Panc1 (cell line): ENCODE measurements at regions not wholly inside any gene's neighbourhood (a gene's known extent, or its start where the extent isn't known, plus 50 kb on each side); places are given as distances from the start of the nearest gene placed in this dataset.

Source experiments
- ATAC-seq: fragments of 200-7000 bp; cut with Tn5 transposase; 2 replicates; pipeline ENCODE4 v1.9.1; 2020; ENCODE audit warnings: mild to moderate bottlenecking, moderate library complexity
- BruUV-seq: library from RNA; stranded (reverse); fragments of 400-500 nt; replicated peaks from 2 replicates; lab custom pipeline; 2021; lab: Mats Ljungman, UMichigan
- CTCF ChIA-PET: fragments of 300-600 bp; sonication (Branson Sonifier 250); formaldehyde crosslinking; loops from one replicate; lab custom pipeline; 2022; ENCODE audit warnings: antibody characterized with exemption; lab: Charles Lee
- POLR2A ChIA-PET: fragments of 300-600 bp; sonication (Branson Sonifier 250); formaldehyde crosslinking; loops from one replicate; lab custom pipeline; 2022; ENCODE audit warnings: antibody characterized with exemption; lab: Charles Lee
- DNase-seq: peaks from one replicate; pipeline ENCODE4 v3.0.0-alpha.2; 2010; ENCODE audit warnings: low read depth, low spot score
- H3K27ac ChIP-seq: 2 replicates; pipeline ENCODE4 v1.5.1; 2011; ENCODE audit warnings: mild to moderate bottlenecking, low read length, inconsistent platforms
- H3K27me3 ChIP-seq: fragments of 200-500 bp; sonication (Bioruptor generic); 2 replicates; pipeline ENCODE4 v1.6.0; 2014; ENCODE audit warnings: low read length, inconsistent platforms; ENCODE audit not compliant: control insufficient read depth, insufficient read depth
- H3K36me3 ChIP-seq: fragments of 200-500 bp; sonication (Bioruptor generic); 2 replicates; pipeline ENCODE4 v1.5.1; 2014; ENCODE audit warnings: inconsistent platforms, mild to moderate bottlenecking, low read length, moderate library complexity; ENCODE audit not compliant: control insufficient read depth, insufficient read depth
- H3K4me1 ChIP-seq: 2 replicates; pipeline ENCODE4 v1.5.1; 2011; ENCODE audit warnings: inconsistent platforms, mild to moderate bottlenecking, low read length, moderate library complexity; ENCODE audit not compliant: control insufficient read depth, insufficient read depth
- H3K4me3 ChIP-seq, 2 experiments: 2 replicates each; pipeline ENCODE4 v1.5.1; 2011 to 2012; ENCODE audit warnings: low read depth in 2 of 2, low read length in 2 of 2, mild to moderate bottlenecking in 2 of 2, inconsistent platforms in 1 of 2, moderate library complexity in 1 of 2
- H3K9me3 ChIP-seq: fragments of 200-500 bp; sonication (Bioruptor generic); 2 replicates; pipeline ENCODE4 v1.5.1; 2014; ENCODE audit warnings: low read depth, mild to moderate bottlenecking, inconsistent platforms, low read length, moderate library complexity; ENCODE audit not compliant: control insufficient read depth, insufficient read depth
- CTCF ChIP-seq: fragments of 450-650 bp; IDR thresholded peaks from 2 replicates; pipeline ENCODE4 v1.5.1; 2017; ENCODE audit warnings: mild to moderate bottlenecking
- POLR2AphosphoS5 ChIP-seq: IDR thresholded peaks from 2 replicates; pipeline ENCODE4 v1.6.1; 2012; ENCODE audit warnings: mild to moderate bottlenecking, low read depth, low read length, moderate library complexity
- REST ChIP-seq, 2 experiments: IDR thresholded peaks; 2 replicates each; pipeline ENCODE4 v1.6.1; 2011 to 2012; ENCODE audit warnings: low read depth in 2 of 2, control low read depth in 1 of 2, low read length in 1 of 2, mild to moderate bottlenecking in 1 of 2, moderate library complexity in 1 of 2; ENCODE audit not compliant: insufficient read depth in 1 of 2
- SIN3A ChIP-seq: IDR thresholded peaks from 2 replicates; pipeline ENCODE4 v1.6.1; 2012; ENCODE audit warnings: low read depth, mild to moderate bottlenecking, low read length, moderate library complexity, borderline replicate concordance; ENCODE audit not compliant: insufficient read depth
- TCF7L2 ChIP-seq: IDR thresholded peaks from 2 replicates; pipeline ENCODE4 v1.6.1; 2011; ENCODE audit warnings: mild to moderate bottlenecking, low read depth, low read length, inconsistent platforms
- in situ Hi-C: cut with HindIII; loops from 2 replicates; pipeline ENCODE4 v1.10.0; 2016; ENCODE audit warnings: low sequenced_read_pairs, low pct_unique_long_range_greater_than_20kb
- intact Hi-C: fragments of 100-400 bp; cut with micrococcal nuclease; formaldehyde crosslinking; loops from one replicate; pipeline ENCODE4 v1.10.0; 2022; ENCODE audit not compliant: unreplicated experiment

GRCh38 chr1:221813887-221814286 is 72.0 kb upstream of the DUSP10 start:
- TF ChIP-seq CTCF, result no peak
- TF ChIP-seq SIN3A, result no peak
- ChIA-PET POLR2A (interaction anchor here (0.6 kb wide), 1 partner anchor 1320 kb away, joined by 5 read pairs; no protein-coding TSS in a partner anchor), CTCF (no interaction called here)
- in situ Hi-C loops, result no loop called here
- intact Hi-C loops, result no loop called here
- no peaks in the 10 kb centered on the region for H3K27me3 ChIP-seq
- H3K9me3 ChIP-seq, result no peaks in the 10 kb centered on the region
- no peaks in the 10 kb centered on the region for H3K4me1 ChIP-seq
- DNase-seq (no peak), ATAC-seq (no peak)
- no peaks in the 10 kb centered on the region for H3K36me3 ChIP-seq
- H3K4me3 ChIP-seq, result no peak overlapping the region
- BruUV-seq, result no TSS peak
- H3K27ac ChIP-seq, result no peak overlapping the region

- CTCF ChIA-PET, result no interaction called here
- in situ Hi-C loops, result no loop called here
- ATAC-seq, result no peak
Observed at GRCh38 chr1:221812905-221813597, 71.2 kb upstream of the DUSP10 start.

More at GRCh38 chr1:221812905-221813597, 71.2 kb upstream of the DUSP10 start:
- BruUV-seq, result no TSS peak
- no peak for DNase-seq
- H3K27me3 ChIP-seq, result no peaks in the 10 kb centered on the region
- POLR2A ChIA-PET, result interaction anchor here (0.6 kb wide), 1 partner anchor 1320 kb away, joined by 5 read pairs; no protein-coding TSS in a partner anchor
- H3K9me3 ChIP-seq, result no peaks in the 10 kb centered on the region
- TF ChIP-seq REST (IDR thresholded peaks at IDR 0.05; ENCODE audit: insufficient read depth in 1 of 2, low read depth in 2 of 2, low read length in 1 of 2), result no peak
- no peak for TF ChIP-seq SIN3A
- no peak for TF ChIP-seq TCF7L2
- no peak for TF ChIP-seq POLR2AphosphoS5
- no peak for TF ChIP-seq CTCF
- no peak overlapping the region for H3K4me3 ChIP-seq
- H3K36me3 ChIP-seq, result no peaks in the 10 kb centered on the region
- intact Hi-C loops, result no loop called here
- H3K27ac ChIP-seq, result no peak overlapping the region
- H3K4me1 ChIP-seq, result no peaks in the 10 kb centered on the region
